Endometrium (tissue), 2 donors: ENCODE measurements at regions not wholly inside any gene's neighbourhood (a gene's known extent, or its start where the extent isn't known, plus 50 kb on each side); places are given as distances from the start of the nearest gene placed in this dataset.
"Not testable (repeated sequence)": the region's sequence is repeated elsewhere in the genome, so short reads cannot be mapped to it uniquely, and the experiment has no call there.

Source experiments
- FAIRE-seq: peaks from 2 replicates; lab custom pipeline; 2012; peaks lifted over from hg19 to GRCh38; lab: Jason Lieb, UNC
- donor health status: control.
- donor health status: control.

DNA sequence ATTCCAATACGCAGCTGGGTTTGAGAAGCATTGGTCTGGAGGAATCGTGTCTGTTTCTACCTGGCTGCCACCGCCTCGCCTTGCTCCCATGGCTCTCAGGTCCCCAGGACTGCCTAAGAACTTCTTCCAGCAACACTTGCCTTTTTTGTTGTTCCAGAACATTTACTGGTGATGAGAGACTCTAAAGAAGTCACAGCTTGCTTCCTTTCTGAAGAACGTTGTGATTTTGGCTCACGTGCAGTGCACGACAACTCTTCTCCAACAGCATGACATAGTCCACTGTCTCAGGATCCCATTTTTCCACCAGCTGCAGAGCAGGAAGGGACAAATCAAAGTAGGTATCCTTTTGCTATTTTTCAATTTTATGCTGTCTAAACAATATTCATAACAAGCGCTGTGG, 940.9 kb downstream of the SLC4A3 start:
- no peak for FAIRE-seq

DNA sequence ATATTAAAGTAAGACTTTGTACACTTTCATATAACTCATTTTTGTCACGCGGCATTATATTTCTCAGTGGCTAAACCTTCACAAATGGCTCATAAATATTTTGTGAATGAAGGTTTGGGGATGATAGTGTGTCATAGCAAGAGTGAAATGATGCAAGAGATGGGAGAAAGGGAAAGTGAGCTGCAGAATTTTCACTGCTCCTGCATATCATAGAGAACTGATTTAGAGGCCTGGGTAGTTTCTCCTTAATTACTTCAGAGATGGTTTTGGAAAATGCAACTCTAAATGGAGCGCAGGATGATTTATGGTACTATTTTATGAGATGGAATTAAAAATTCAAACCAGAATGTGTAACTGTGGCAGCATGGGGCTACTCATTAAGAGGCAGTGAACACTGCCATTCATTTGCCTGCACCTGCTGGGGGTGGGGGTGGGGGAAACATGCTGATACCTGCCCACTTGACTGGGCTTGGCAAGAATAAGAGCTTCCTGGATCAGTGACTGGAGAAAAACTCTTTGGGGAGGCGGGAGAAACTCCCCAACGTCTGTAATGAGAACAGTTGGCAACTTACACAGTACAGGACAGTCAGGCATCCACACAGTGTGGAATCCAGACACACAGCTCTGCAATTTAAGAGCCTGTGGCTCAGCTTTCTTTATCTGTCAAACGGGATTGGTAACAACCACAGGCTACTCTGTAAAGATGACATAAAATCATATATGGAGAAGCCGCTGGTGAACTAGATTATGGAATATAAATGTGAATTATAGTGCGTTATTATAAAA, 941.9 kb downstream of the SLC4A3 start:
- no peak for FAIRE-seq

DNA sequence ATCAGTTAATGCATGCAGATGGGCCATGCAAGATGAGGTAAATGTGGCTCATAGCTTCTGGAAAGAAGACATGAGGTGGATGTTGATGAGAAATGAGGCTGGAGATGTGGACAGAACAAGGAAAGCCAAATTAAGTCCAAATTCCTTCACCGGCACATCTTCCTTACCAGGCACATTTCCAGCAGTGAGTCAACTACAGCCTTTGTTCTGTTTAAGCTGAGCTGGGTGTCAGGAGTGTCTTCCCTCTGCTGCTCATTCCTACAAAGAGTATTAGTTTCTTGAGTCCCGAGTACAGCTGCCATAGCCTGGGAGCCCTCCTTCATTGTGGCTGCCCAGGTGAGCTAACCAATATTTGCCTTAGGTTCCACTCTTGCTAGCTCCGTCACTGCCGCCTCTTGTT, 945.0 kb downstream of the SLC4A3 start:
- no peak for FAIRE-seq

DNA sequence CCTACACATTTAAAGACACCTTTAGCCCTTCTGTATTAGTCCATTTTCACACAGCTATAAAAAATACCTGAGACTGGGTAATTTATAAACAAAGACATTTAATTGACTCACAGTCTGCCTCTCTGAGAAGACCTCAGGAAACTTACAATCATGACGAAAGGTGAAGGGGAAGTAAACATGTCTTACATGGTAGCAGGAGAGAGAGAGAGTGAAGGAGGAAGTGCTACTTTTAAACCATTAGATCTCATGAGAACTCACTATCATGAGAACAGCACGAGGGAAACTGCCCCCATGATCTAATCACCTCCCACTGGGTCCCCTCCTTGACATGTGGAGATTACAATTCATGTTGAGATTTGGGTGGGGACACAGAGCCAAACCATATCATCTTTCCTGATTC, 946.6 kb downstream of the SLC4A3 start:
- no peak for FAIRE-seq

DNA sequence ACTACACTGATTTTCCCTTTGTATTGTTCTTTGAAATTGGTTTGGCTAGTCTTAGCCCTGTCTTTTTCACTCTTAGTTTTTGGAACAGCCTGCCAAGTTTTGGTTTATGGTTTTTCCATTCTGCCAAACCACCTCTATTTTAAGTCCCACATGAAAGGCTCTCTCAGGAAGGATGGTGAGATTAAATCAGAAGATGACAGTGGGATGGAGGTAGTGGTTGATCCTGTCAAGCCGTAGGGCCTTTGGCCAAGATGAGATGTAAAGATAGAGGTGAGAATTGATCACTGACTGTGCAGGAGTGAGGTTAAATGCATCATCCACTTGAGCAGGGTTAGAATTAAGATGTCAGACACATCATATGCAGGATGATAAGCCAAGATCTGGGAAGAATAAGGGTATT, 948.5 kb downstream of the SLC4A3 start:
- no peak for FAIRE-seq

DNA sequence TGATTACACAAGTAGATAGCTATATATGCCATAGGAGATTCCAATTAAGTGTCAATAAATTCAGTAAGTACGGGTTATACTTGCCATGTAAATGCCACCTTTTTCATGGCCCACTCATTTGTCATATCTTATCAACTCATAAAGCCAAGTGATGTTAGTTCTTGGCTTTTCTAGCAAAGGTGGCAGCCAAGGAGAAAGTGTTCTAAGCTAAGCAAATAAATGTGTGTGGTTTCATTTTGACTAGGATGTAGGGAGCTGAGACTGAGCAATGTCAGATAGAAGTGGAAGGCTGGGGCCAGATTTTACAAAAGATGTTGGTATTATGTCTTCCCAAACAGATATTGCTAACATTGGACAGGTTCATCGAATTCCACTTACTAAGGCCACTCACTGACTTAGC, 952.0 kb downstream of the SLC4A3 start:
- FAIRE-seq: no peak

DNA sequence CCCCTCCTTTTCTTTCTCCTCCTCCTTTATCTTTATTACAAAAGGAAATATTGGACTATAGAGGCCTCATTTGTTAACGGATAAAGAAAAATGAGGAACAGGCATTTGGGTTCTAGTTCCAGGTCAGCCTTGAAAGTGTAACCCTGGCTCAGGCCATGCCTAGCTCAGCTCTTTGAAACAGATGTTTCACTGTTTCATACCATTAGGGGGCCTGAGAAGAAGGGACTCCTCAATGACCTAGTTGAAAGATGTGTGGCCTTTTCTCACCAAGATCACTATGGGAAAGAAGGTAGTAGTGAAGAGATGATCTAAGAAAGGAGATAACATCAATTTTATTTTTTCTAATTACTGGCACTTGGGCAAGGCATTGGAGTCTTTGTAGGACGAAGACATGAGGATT, 952.7 kb downstream of the SLC4A3 start:
- FAIRE-seq: no peak

DNA sequence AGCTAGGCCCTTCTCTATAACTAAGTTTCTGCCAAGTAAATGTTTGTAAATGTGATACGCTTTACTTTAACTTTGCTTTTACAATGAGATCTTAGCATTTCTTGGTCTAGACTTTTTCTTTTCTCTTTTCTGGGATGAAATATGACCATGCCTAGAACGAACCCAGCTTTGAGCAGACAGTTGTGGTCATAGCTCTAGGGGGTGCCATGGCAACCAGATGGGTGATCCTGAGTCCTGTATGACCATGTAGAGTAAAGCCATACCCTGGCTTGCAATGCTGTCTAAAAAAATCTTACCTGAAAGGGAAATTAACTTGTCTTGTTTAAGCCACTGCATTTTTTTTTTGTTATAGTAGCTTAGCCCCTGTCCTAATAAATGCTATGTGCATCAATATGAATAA, 956.3 kb downstream of the SLC4A3 start:
- no peak for FAIRE-seq

DNA sequence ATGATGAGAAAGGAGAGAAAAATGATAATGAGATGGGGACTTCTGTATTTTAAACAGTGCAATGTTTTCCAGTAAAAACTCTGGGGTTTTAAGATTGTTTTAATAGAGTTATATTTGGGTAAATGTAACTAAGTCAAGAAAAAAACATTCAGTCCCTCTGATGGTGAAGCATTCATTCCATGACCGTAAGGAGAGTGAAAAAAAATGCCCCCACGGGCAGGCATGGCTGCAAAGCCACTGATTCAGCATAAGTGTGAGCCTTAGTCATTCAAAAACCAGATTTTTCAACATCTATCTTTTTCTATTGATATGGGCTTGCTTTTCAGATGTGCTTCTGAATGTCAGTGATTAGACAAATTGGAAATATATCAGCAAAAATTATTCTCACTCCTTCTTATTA, 957.8 kb downstream of the SLC4A3 start:
- no peak for FAIRE-seq

DNA sequence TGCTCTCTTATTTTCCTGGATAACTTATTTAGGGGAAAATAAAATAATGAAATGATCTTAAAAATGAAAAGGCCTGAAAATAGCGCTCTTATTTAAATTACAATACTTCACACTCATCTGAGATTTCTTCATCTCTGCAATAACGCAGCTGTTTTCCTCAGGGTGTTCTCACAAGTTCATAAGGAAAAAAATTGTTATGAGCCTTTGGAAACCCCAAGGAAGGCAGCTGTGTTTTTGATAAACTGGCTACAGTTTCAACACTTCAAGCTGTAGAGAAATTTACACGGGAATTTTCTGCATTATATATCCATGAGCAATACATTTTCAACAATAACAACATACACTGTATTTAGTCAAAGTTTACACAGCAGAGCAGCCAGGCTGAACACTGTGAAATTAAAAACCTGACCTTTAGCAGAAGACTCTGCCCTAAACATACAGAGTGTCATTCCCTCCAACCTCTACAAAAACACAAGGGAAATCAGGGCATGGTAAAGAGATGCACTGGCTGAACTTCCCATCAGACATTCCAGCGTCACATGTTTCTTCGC, 959.6 kb downstream of the SLC4A3 start:
- FAIRE-seq: no peak

DNA sequence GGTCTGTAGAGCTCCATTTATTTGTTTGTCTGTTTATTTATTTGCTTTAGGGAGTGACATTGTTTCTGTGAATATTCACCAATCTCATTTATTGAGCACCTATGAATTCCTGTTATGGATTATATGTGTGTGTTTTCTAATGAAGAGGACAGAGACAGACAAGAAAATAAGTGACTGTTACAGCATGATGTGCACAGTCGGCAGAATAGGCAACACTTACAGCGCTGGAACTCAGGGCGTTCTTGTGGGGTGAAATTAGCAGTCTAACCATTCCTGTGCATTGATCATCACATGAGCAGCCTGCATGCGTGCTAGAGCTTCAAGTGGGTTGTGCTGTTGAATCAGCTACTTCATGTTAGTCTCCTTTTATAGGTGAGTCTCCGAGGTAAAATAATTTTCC, 960.7 kb downstream of the SLC4A3 start:
- no peak for FAIRE-seq

DNA sequence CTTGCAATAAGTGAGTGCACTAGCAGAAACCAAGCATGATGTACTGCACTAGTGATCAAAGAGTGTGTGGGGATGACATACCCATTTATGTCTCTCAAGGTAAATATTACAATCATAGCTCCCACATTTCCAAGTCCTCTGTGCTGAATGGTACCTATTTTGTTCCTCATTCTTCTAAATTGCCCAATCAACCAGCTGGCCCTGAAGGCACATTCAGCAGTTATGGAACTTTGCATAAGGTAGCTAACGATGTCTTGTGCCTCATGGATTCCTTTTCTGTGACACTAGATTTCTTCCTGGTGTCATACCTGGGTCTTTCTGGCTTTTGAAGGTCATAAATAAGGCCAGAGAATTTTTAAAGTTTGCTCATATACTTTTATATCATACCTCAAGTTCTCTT, 963.0 kb downstream of the SLC4A3 start:
- FAIRE-seq: no peak

DNA sequence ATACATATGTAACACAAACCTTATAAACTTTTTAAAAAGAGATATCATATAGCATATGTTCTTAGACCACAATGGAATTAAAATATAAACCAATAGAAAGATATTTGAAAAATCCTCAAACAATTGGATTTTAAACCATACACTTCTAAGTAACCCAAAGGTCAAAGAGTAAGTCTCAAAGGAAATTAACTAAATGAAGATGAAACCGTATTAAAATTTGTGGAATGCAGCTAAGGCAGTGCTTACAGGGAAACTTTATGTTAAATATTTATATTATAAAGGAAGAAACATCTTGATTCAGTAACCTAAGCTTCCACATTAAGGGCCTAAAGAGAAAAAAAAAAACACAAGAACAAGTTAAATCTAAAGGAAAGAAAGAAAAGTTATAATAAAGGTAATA, 966.1 kb downstream of the SLC4A3 start:
- no peak for FAIRE-seq

DNA sequence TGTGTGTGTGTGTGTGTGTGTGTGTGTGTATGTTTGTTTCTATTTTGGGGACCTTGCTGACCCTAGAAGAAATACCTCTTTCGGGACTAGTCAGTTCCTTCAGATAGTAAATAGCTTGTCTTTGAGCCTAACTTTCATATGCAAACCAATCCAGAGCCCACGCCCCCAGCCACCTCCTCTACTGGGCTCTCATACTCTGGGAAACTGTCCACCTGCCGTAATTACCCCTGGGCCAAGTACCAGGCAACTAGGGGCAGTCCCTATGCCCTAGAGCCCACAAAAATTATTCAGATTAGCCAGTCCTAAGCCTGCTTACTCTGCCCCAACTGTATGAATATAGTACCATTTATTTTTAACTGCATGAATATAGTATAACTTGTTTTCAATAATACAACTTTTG, 970.4 kb downstream of the EPHA4 start:
- FAIRE-seq: no peak

DNA sequence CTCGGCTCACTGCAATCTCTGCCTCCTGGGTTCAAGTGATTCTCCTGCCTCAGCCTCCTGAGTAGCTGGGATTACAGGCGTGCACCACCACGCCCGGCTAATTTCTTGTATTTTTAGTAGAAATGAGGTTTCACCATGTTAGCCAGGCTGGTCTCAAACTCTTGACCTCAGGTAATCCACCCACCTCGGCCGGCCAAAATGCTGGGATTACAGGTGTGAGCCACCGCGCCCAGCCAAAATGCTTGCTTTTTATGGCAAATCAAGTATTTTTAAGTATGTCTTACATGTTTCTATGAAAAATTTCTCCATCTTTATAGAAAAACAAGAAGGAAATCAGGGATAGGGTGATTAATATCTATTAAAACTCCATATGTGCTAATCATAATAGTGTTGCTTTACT, 959.1 kb downstream of the EPHA4 start:
- not testable (repeated sequence) for FAIRE-seq

DNA sequence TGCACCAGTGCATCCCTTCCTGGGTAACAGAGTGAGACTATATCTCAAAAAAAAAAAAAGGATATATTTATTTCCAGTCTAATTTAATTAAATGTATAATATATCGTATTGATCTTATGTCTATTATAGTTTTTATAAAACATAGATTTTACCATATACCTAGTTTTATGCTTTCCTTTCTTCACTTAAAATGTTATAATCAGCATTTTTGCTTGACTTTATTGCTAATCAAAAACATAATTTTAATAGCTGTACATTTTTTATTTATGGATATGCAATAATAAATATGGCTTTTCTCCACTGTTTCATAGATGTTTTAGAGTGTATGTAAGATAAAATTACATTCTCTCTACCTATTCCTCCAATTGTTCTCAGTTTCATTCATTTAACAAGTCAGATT, 958.0 kb downstream of the EPHA4 start:
- FAIRE-seq: no peak

DNA sequence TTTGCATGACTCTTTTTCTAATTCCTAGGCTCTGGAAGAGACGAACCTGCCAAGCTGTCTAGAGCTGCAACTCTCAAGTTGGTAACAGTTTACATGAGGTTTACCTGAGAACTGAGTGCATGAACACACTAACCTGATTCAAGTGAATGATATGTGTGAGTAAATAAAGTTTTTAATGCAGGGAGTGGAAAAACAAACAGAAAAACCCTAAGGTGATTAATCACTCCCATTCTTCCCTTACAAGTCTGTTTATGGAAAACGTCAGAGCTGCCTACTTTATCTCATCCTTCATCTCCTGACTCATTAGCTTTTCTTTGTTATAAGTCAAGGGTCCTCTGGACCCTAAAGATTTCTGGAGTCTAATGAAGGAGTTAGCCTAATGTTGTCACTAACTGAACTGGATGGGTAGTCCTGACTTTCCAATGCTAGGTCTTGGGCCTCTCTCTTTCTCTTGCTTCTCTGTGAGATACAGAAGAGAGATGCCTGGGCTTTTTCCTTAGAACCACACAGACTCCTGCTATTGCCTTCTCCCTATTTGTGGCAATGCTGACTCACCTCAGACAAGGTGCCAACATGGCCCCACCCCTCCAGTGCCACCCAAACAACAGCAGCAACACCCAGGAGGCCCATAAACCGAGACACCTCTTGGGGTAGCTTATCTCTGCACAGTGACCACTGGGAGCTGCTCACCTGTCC, 952.4 kb downstream of the EPHA4 start:
- FAIRE-seq: no peak

DNA sequence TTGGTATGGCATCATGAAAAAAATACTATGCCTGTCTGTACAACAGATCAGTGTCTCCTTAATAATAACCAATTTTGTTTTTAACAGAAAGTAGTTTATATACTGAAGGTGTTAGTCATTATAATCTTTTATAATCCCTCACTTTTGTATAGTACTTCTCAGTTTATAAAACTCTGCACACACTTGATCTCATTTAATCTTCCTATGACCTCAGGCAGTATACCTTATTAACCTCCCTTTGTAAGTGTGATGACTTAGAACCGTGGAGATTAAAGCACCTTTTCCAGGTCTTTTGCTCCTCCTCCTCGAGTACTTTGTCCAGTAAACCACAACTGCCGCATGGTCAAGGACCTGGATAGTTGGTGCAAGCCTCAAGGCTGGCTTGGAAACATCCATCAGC, 945.5 kb downstream of the EPHA4 start:
- no peak for FAIRE-seq

DNA sequence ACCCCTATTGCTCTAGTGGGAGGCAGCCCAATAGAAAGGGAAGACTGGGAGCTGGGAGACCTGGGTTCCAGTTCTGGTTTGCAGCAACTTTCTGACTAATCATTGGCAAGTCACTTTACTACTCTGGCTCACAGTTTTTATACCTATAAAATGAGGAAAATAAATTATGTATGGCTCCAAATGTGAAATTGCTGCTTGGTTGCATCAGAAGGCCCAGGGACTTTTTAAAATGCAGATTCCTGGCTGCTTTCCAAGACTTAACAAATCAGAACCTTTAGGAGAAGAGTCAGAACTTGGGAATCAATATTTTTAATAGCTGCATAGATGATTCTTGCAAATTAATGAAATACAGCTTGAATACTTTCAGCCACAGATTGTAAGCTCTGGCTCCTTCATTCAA, 943.9 kb downstream of the EPHA4 start:
- FAIRE-seq: no peak

DNA sequence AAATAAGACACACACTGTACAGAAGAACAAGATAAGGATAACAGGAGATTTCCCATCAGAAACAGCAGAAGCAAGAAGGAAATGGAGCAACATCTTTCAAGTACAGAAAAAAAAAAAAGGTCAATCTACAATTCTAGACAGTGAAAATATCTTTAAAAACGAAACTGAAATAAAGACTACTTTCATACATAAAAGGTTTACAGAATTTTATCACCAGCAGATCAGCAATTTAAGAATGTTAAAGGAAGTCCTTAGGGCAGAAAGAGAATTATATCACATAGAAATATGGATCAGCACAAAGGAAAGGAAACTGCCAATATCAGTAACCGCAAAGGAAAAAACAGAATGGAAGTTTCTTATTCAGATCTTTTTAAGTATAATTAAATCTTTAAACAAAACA, 931.0 kb downstream of the EPHA4 start:
- FAIRE-seq: no peak

DNA sequence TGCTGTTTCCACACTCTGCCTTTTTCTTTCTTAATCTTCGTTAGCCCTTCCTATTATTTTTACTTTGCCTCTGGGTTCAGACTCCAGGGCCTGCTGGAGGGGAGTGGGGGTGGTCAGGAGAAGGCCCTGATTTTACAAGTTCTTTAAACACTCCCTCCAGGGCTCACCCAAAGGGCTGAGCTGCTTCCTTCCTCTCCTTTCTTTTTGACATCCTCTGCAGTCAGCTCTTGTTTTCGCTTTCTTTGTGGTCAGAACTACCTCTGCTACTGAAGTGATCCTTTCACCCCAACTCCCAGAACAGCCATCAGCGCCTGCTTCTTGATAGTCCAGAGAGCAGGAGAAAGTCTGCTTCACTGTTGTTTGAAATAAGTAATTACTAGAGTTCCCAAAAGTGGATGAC, 925.7 kb downstream of the EPHA4 start:
- FAIRE-seq: no peak

DNA sequence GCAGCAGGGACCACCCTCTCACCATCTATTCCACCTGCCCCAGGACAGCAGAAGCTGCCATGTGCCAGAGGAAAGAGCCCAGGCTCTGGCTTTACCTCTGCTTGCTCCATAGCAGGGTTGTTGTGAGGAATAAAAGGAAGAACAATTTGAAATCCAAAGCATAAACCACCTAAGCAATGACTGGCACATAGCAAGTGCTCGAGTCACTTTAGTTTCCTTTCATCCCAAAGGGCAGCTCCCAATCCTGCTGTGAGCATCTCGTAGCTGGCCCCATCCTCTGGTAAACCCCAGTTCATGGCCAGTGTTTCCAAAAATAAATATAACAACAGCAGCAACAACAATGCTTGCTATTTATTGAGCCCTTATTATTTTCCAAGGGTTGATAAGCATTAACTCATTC, 923.5 kb downstream of the EPHA4 start:
- no peak for FAIRE-seq

DNA sequence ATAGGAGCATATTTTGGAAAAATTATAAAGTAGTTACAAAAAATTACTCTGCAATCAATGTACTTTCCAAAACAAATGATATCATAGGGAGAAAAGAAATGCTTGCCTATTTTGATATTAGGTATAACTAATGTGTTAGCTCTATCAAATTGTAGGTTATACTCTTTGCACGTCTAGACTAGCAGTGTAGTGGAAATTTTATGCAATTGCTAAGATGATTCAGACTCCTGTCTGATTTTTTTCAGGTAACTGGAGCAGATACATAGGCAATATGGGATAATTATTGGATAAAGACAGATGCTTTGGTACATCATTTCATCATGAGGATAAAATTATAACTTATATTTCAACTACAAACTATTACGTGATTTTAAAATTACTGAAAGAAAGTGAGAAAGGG, 918.3 kb downstream of the EPHA4 start:
- no peak for FAIRE-seq

DNA sequence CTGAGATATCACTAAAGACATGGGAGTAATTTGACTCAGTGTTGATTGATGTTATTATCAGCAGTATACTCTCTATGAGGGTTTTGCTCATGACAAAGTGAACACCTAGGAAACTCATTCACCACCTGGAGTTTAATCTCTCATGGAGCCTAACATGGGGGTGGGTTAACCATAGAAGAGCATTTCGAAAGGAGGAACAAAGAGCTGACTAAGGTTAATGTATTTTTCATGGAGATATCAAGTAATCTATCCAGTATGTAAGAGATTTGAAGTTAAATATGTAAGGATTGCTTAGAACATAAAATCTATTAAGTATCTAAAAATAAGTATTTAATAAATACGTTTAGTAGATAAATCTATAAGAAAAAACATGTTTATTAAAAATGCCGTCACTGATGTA, 917.8 kb downstream of the EPHA4 start:
- no peak for FAIRE-seq
